NB4 (cell line): ENCODE measurements at regions not wholly inside any gene's neighbourhood (a gene's known extent, or its start where the extent isn't known, plus 50 kb on each side); places are given as distances from the start of the nearest gene placed in this dataset.
"Not testable (repeated sequence)": the region's sequence is repeated elsewhere in the genome, so short reads cannot be mapped to it uniquely, and the experiment has no call there.

Experiments
- CTCF ChIP-seq: IDR thresholded peaks from one replicate; pipeline ENCODE4 v1.5.1; 2012; ENCODE audit warnings: low read depth, low read length
- MAX ChIP-seq: IDR thresholded peaks from 2 replicates; pipeline ENCODE4 v1.6.1; 2011; ENCODE audit warnings: low read depth, low read length

GRCh38 chr2:145782607-145783006 is 1262.7 kb upstream of the ZEB2 start:
- not testable (repeated sequence) for TF ChIP-seq CTCF, MAX
